ENCODE measurements at regions not wholly inside any gene's neighbourhood (a gene's known extent, or its start where the extent isn't known, plus 50 kb on each side); places are given as distances from the start of the nearest gene placed in this dataset.
"Not testable (repeated sequence)": the region's sequence is repeated elsewhere in the genome, so short reads cannot be mapped to it uniquely, and the experiment has no call there.

DNA sequence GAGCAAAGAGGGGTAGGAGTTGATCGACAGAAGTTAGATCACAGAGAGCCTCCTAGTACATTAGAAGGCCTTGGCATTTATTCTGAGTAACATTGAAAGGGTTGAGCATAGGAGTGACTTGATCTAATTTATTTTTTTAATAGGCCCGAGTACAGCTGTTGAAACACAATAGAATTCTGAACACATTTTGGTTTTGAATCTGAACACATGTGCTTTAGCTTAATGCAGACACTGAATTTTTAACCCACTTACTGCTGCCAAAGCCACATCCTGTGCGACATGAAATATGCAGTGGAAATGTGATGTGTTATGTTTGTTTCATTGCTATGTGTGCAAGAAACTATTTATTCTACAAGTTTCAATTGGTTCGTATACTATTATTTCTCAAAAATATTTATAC lies 1505.9 kb downstream of the PCDH9 start:
- no peak for DNase-seq
- no peak overlapping the region for H3K4me3 Mint-ChIP-seq
- H3K27ac Mint-ChIP-seq: no peak overlapping the region
- no peaks in the 10 kb centered on the region for H3K9me3 Mint-ChIP-seq
- H3K4me1 Mint-ChIP-seq: no peaks in the 10 kb centered on the region
- no peaks in the 10 kb centered on the region for H3K27me3 Mint-ChIP-seq
- ATAC-seq (replicated peaks): no peak
- no peaks in the 10 kb centered on the region for H3K36me3 Mint-ChIP-seq

DNA sequence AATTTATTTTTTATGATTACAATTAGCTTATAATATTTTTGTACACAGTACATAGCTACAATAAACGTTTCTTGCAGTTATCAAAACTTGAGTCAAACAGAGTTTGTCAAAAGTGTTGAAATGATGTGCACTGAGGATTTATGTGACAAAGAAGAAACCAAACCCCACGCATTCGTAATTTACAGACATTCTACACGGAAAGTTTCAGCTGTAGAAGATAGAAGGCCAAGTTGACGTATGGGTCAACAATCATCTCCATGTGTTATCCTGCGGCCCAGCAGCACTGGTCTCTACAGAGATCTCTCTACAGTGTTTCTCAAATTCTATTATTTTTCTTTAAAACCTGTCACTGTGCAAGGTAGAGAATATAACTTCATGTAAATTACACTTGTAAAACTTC lies 1507.6 kb downstream of the PCDH9 start:
- Mint-ChIP-seq H3K27me3 (no peaks in the 10 kb centered on the region), H3K9me3 (peaks cover 0 to 5% of the 10 kb centered on the region in 2 donors), H3K36me3 (no peaks in the 10 kb centered on the region), H3K4me3 (no peak overlapping the region), H3K27ac (no peak overlapping the region), H3K4me1 (no peaks in the 10 kb centered on the region)
- ATAC-seq (replicated peaks) (no peak), DNase-seq (no peak)

DNA sequence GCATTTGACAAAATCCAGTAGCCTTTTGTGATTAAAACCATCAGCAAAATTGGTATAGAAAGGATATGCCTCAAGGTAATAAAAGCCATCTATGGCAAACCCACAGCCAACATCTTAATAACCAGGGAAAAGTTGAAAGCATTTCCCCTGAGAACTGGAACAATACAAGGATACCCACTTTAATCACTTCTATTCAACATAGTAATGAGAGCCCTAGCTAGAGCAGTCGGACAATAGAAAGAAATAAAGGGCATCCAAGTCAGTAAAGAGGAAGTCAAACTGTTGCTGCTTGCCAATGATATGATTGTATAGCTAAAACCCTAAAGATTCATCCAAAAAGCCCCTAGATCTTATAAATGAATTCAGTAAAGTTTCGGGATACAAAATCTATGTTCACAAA lies 1510.3 kb downstream of the PCDH9 start:
- no peaks in the 10 kb centered on the region for H3K36me3 Mint-ChIP-seq
- DNase-seq (no peak), ATAC-seq (replicated peaks) (no peak)
- H3K4me1 Mint-ChIP-seq: no peaks in the 10 kb centered on the region
- no peaks in the 10 kb centered on the region for H3K27me3 Mint-ChIP-seq
- H3K27ac Mint-ChIP-seq: no peak overlapping the region
- H3K9me3 Mint-ChIP-seq: peaks cover 0 to 5% of the 10 kb centered on the region in 2 donors
- no peak overlapping the region for H3K4me3 Mint-ChIP-seq

DNA sequence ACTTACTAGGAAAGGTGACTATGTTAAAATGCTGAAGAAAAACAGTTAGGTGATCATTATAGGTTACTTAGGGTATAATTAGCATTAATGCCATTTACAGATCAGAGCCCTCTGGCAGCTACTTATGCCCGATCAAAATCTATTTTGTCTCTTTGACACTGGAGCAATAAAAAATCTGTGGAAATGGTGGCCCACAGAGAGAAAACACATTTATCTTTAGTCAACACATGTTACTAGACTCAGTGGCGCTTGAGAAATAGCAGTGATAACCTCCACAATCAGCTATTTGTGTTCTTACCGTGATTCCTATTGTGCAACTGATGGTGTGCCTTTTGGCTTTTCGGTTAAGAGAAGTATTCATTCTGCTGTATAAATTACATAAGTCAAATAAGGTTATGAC lies 1519.6 kb downstream of the PCDH9 start:
- Mint-ChIP-seq H3K4me3 (no peak overlapping the region), H3K36me3 (no peaks in the 10 kb centered on the region), H3K27me3 (no peaks in the 10 kb centered on the region), H3K27ac (no peak overlapping the region), H3K4me1 (no peaks in the 10 kb centered on the region), H3K9me3 (no peaks in the 10 kb centered on the region)
- ATAC-seq (replicated peaks): no peak
- DNase-seq: no peak

DNA sequence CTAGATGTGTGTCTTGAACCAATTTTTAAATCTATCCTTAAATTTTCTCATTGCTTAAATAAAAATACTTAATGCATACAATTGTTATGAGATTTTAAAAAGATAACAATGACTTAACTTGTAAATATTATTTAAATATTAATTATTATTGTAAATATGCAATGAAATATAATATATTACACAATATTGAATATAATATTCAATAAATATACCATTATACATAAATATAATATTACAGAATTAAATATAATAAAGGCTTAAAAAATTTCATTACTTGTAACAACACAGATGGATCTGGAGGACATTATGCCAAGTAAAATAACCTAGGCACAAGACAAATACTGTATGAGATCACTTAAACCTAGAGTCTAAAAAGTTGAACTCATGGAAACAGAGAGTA lies 1532.3 kb downstream of the PCDH9 start:
- Mint-ChIP-seq H3K27me3 (no peaks in the 10 kb centered on the region), H3K4me3 (no peak overlapping the region), H3K27ac (no peak overlapping the region), H3K36me3 (no peaks in the 10 kb centered on the region), H3K4me1 (no peaks in the 10 kb centered on the region), H3K9me3 (no peaks in the 10 kb centered on the region)
- no peak for DNase-seq
- no peak for ATAC-seq (replicated peaks)

DNA sequence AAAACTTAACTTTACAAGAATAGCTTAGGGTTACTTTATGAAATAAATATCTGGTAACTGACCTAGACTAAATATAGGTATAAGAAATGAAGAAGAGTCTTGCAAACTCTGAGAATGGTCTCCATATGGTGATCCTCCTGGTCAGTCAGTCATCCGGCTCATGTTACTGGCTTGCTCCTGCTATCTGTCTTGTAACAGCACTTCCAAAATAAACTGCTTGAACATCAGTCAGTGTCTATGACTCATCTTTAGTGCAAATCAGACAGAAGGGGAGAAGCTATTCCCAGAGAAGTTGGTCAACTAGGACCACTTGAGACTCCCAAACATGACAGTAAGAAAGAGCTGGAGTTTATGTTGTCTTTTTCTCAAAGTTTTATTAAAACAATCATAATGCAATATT lies 1550.9 kb downstream of the PCDH9 start:
- Mint-ChIP-seq H3K4me3 (no peak overlapping the region), H3K27me3 (peaks cover 0 to 5% of the 10 kb centered on the region in 2 donors), H3K36me3 (no peaks in the 10 kb centered on the region), H3K27ac (no peak overlapping the region), H3K9me3 (peaks cover 0 to 3% of the 10 kb centered on the region in 2 donors), H3K4me1 (no peaks in the 10 kb centered on the region)
- no peak for ATAC-seq (replicated peaks)
- DNase-seq: no peak

DNA sequence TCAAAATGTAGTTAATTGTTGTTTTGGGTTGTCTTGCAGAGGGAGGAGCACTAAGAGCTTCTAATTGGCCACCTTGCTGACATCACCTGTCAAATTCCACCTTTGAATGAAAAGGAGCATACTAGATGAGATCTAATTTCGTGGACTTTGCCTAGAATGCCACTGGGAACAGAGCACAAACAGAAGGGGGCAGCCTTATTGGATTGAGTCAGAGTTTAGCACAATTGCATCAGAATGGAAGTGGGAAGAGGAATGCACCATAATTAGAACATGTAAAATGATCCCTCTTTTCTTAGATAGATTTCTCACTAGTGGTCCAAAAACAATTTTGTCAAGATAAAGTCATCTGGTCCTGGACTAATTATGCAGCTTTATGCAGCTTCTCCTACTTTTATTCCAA lies 1552.2 kb downstream of the PCDH9 start:
- no peak overlapping the region for H3K4me3 Mint-ChIP-seq
- no peak for DNase-seq
- no peak overlapping the region for H3K27ac Mint-ChIP-seq
- H3K36me3 Mint-ChIP-seq: no peaks in the 10 kb centered on the region
- peaks cover 0 to 5% of the 10 kb centered on the region in 2 donors for H3K27me3 Mint-ChIP-seq
- ATAC-seq (replicated peaks): no peak
- H3K4me1 Mint-ChIP-seq: no peaks in the 10 kb centered on the region
- peaks cover 2 to 6% of the 10 kb centered on the region in 2 donors for H3K9me3 Mint-ChIP-seq

DNA sequence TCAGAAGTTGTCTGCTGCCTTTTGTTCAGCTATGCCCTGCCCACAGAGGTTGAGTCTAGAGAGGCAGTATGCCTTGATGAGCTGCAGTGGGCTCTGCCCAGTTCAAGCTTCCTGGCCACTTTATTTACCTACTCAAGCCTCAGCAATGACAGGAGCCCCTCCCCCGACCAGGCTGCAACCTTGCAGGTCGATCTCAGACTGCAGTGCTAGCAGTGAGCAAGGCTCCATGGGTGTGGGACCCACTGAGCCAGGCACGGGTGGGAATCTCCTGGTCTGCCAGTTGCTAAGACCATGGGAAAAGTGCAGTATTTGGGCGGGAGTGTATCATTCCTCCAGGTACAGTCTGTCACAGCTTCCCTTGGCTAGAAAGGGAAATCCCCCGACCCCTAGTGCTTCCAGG lies 1554.8 kb downstream of the PCDH9 start:
- peaks cover 20 to 23% of the 10 kb centered on the region in 2 donors for H3K9me3 Mint-ChIP-seq
- not testable (repeated sequence) for DNase-seq; H3K36me3 Mint-ChIP-seq; H3K27me3 Mint-ChIP-seq; ATAC-seq (replicated peaks); H3K4me3 Mint-ChIP-seq; H3K27ac Mint-ChIP-seq; H3K4me1 Mint-ChIP-seq

DNA sequence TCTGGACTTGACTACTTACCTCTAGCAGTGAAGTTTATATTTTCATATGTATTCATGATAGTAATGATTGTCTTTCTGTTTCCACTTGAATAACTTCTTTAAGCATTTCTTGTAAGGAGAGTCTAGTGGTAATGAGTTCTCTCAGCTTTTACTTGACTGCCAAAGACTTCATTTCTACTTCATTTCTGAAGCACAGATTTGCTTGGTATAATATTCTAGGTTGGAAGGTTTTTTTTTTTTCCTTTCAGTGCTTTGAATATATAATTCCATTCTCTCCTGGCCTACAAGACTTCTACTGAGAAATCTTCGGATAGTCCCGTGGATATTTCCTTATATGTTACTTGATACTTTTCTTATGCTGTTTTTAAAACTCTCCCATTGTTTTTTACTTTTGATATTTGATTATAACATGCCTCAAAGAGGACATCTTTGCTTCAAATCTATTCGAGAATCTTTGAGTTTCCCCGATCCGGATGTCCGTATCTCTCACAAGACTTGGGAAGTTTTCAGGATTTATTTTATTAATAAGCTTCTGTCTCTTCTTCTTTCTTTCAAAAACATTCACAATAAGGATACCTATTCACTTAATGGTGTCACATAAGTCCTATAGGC lies 1560.0 kb downstream of the PCDH9 start:
- Mint-ChIP-seq H3K9me3 (peaks cover 21 to 23% of the 10 kb centered on the region in 2 donors), H3K4me3 (no peak overlapping the region), H3K4me1 (no peaks in the 10 kb centered on the region), H3K27ac (no peak overlapping the region), H3K36me3 (no peaks in the 10 kb centered on the region), H3K27me3 (no peaks in the 10 kb centered on the region)
- ATAC-seq (replicated peaks): no peak
- DNase-seq: no peak

DNA sequence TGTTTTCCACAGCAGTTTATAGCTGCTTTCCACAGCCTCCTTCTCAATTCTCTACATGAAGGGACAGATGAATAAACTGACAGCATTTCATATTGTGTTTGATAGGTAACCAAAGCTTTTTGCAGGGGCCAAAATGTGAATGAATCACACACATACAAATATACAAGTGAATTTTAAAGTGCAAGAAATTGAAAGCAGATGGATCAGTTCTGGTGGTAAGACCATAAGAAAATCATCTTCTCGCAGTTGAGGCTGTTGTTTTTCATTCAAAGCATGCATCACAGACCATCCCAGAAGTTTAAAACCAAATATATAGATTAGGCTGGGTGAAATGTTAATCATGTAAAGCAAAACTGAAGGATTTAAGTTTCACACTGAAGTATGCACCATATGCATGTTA lies 1569.4 kb downstream of the PCDH9 start:
- H3K27ac Mint-ChIP-seq: no peak overlapping the region
- no peaks in the 10 kb centered on the region for H3K36me3 Mint-ChIP-seq
- DNase-seq (no peak), ATAC-seq (replicated peaks) (no peak)
- H3K27me3 Mint-ChIP-seq: no peaks in the 10 kb centered on the region
- no peaks in the 10 kb centered on the region for H3K4me1 Mint-ChIP-seq
- H3K4me3 Mint-ChIP-seq: no peak overlapping the region
- peaks cover 2 to 4% of the 10 kb centered on the region in 2 donors for H3K9me3 Mint-ChIP-seq

DNA sequence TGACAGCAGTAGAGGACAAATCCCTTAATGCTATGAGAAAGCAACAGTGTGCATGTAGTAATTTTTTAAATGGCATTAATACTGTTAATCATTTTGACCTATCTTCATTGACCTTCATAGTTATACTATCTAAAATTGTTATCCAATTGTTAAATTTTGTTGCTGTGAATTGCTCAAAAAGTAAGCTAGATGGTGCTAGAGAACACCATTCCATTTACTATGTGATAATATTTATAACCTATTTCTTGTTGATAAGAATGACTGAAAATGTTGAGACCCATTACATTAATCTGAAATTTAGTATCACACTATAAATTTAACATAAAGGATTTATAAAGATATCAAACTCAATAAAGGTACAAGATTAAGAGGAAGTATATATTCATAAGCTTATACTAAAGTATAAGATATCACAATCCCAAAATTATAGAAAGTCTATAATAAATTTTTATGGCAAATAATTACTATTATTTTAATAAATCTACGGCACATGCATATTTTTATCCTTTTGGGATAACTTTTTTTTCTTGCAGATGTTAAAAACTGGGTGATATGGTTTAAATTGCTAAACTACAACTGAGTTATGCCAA lies 1573.3 kb downstream of the PCDH9 start:
- Mint-ChIP-seq H3K27ac (no peak overlapping the region), H3K27me3 (no peaks in the 10 kb centered on the region), H3K36me3 (no peaks in the 10 kb centered on the region), H3K4me3 (no peak overlapping the region), H3K4me1 (no peaks in the 10 kb centered on the region), H3K9me3 (no peaks in the 10 kb centered on the region)
- no peak for DNase-seq
- ATAC-seq (replicated peaks): no peak

DNA sequence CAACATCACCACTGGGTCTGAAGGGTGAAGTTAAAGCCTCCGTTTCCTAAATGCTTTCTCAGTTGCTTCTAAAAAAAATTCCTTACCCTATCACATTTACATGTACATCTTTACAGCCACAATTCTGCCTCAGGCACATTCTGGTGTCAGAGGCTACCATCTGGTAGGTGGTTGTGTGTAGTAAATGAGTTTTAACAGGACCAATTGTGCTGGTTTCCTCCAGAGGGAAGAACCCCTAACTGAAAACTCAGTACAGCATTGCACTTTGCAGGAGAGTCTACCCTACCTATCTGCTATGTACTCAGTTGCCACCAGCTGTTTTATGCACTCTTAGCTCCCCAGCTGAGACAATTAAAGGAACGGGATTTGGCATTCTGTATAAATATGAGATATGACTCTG lies 1576.5 kb downstream of the PCDH9 start:
- Mint-ChIP-seq H3K4me1 (no peaks in the 10 kb centered on the region), H3K9me3 (no peaks in the 10 kb centered on the region), H3K27ac (no peak overlapping the region), H3K27me3 (no peaks in the 10 kb centered on the region), H3K4me3 (no peak overlapping the region), H3K36me3 (no peaks in the 10 kb centered on the region)
- DNase-seq (no peak), ATAC-seq (replicated peaks) (no peak)

DNA sequence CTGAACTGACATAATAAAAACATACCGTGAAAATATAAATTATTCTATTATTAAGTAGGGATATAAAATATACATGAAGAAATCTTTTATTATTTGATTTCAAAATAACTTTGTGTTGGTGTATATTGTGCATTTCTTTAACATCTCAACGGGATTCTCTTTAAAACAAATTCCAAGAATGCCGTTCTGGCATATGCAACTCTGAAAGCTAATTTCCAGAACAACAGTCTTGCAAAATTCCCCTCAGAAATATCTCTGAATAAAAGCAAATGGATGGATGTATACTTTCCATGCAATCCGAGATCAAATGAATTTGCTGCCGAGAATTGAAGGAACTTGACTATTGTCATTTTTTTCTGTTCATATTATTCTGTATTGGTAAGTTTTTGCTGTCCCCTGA lies 1579.8 kb downstream of the PCDH9 start:
- Mint-ChIP-seq H3K27ac (no peak overlapping the region), H3K27me3 (no peaks in the 10 kb centered on the region), H3K9me3 (no peaks in the 10 kb centered on the region), H3K36me3 (no peaks in the 10 kb centered on the region), H3K4me3 (no peak overlapping the region), H3K4me1 (no peaks in the 10 kb centered on the region)
- ATAC-seq (replicated peaks) (no peak), DNase-seq (no peak)

DNA sequence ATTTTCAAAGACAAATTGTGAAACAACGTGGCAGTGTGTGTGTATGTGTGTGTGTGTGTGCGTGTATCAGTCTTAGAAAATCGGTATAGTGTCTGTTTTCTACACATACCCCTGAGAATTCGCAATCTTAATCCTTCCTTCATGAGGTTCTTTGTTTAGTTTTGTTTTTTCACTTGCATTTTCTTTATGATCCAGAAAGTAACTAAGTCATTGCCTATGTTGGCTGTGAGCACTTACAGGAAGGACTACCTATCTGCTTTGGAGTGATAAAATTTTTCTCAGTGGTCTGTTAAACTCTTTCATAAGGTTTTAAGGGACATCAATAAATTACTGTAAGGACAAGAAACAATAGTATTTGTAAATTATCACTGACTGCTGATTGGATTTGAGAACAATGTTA lies 1587.1 kb downstream of the PCDH9 start:
- no peaks in the 10 kb centered on the region for H3K9me3 Mint-ChIP-seq
- DNase-seq (no peak), ATAC-seq (replicated peaks) (no peak)
- H3K4me3 Mint-ChIP-seq: no peak overlapping the region
- no peak overlapping the region for H3K27ac Mint-ChIP-seq
- no peaks in the 10 kb centered on the region for H3K4me1 Mint-ChIP-seq
- H3K36me3 Mint-ChIP-seq: no peaks in the 10 kb centered on the region
- H3K27me3 Mint-ChIP-seq: no peaks in the 10 kb centered on the region

DNA sequence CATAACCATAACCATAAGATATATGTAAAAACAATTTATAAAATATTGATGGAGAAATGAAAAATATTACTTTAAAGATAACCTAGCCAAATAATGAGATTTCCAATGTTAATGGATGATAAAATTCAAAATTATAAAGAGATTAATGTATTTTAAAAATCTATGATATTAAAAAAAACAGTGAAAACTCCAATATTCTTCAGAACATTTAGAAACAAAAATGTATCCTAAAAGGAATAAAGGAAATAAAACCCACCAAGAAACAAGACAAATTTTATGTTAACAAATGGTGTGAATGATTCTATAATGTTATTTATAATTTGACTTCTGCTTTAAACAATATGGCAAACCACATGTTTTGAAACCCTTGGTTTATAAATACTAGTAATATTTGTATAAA lies 1587.8 kb downstream of the PCDH9 start:
- Mint-ChIP-seq H3K27ac (no peak overlapping the region), H3K36me3 (no peaks in the 10 kb centered on the region), H3K4me1 (no peaks in the 10 kb centered on the region), H3K9me3 (no peaks in the 10 kb centered on the region), H3K27me3 (no peaks in the 10 kb centered on the region), H3K4me3 (no peak overlapping the region)
- ATAC-seq (replicated peaks) (no peak), DNase-seq (no peak)
